ENCODE measurements at regions not wholly inside any gene's neighbourhood (a gene's known extent, or its start where the extent isn't known, plus 50 kb on each side); places are given as distances from the start of the nearest gene placed in this dataset.

DNA sequence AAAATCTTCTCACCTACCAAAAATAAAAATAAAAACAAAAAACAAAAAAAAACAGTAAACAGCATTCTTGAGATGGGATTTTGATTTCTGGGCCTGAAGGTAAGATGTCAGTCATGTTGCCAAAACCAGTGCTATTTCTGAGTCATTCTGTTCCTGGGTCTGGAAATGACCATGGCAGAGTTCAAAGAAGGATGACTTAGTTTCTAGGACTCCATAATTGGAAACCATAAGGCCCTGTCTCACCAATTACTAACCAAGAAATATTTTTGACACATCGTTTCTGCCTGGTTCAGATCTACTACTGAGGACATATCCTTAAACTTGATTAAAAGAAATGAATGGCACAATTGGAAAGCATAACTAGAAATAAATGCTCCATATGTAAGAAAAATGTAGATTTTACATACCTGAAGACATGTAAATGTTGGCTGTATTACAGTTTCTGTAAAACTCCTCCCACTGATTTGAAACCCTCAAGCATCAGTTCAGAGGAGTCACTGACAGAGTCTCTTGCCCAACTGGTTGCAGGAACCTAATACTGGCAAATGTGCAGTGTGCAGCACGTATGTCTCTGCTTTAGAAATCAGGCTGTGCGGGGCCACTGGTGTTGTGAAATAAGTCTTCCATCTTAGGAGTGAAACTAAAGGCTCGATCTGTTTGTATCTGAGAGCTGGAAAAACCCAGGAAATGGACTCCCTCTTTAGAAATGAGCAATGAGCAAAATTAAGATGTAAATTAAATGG lies 84.8 kb upstream of the EGR2 start:
- no peaks in the 10 kb centered on the region for H3K27me3 ChIP-seq (ENCODE audit: control insufficient read depth, insufficient read depth, low read length)
- no peak overlapping the region for H3K4me3 ChIP-seq (ENCODE audit: low read depth, low read length)
- no peak for TF ChIP-seq CTCF (IDR thresholded peaks at IDR 0.05; ENCODE audit: insufficient read depth, low read length, severe bottlenecking)
- no peak for FAIRE-seq
- no peaks in the 10 kb centered on the region for H3K36me3 ChIP-seq (ENCODE audit: control insufficient read depth, insufficient read depth, low read length)
- DNase-seq (ENCODE audit: low read depth), result no peak

DNA sequence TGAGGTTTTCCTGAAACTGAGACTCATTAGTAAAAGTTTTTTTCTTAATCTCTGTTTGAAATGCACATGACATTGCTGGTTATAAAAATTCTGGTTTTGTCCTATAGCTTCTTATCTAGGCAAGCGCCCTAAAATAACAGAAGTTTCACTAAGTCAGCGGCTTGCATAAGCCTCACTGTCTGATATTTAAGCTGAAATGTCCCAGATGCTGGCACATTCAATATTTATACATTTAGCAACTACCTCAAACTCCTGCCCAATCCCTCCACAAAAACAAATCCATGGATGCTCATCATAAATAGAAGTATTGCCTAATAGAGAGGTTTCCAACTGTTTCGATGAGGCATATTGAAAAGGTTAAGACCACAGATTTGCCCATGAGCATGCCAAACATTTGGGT lies 83.1 kb upstream of the EGR2 start:
- no peak for FAIRE-seq
- DNase-seq (ENCODE audit: low read depth), result no peak
- Histone ChIP-seq H3K4me3 (ENCODE audit: low read depth, low read length) (no peak overlapping the region), H3K27me3 (ENCODE audit: control insufficient read depth, insufficient read depth, low read length) (no peaks in the 10 kb centered on the region), H3K36me3 (ENCODE audit: control insufficient read depth, insufficient read depth, low read length) (no peaks in the 10 kb centered on the region)
- TF ChIP-seq CTCF (IDR thresholded peaks at IDR 0.05; ENCODE audit: insufficient read depth, low read length, severe bottlenecking), result no peak

- Histone ChIP-seq H3K36me3 (ENCODE audit: control insufficient read depth, insufficient read depth, low read length) (no peaks in the 10 kb centered on the region), H3K27me3 (ENCODE audit: control insufficient read depth, insufficient read depth, low read length) (no peaks in the 10 kb centered on the region), H3K4me3 (ENCODE audit: low read depth, low read length) (no peak overlapping the region)
- no peak for DNase-seq (ENCODE audit: low read depth)
- no peak for TF ChIP-seq CTCF (IDR thresholded peaks at IDR 0.05; ENCODE audit: insufficient read depth, low read length, severe bottlenecking)
- no peak for FAIRE-seq
These were observed 78.9 kb upstream of the EGR2 start for GRCh38 chr10:62895063-62895462.

GRCh38 chr10:62894156-62894555 lies 78.0 kb upstream of the EGR2 start:
- DNase-seq (ENCODE audit: low read depth) (no peak), FAIRE-seq (no peak)
- no peak for TF ChIP-seq CTCF (IDR thresholded peaks at IDR 0.05; ENCODE audit: insufficient read depth, low read length, severe bottlenecking)
- H3K4me3 ChIP-seq (ENCODE audit: low read depth, low read length), result no peak overlapping the region
- H3K27me3 ChIP-seq (ENCODE audit: control insufficient read depth, insufficient read depth, low read length), result no peaks in the 10 kb centered on the region
- no peaks in the 10 kb centered on the region for H3K36me3 ChIP-seq (ENCODE audit: control insufficient read depth, insufficient read depth, low read length)

DNA sequence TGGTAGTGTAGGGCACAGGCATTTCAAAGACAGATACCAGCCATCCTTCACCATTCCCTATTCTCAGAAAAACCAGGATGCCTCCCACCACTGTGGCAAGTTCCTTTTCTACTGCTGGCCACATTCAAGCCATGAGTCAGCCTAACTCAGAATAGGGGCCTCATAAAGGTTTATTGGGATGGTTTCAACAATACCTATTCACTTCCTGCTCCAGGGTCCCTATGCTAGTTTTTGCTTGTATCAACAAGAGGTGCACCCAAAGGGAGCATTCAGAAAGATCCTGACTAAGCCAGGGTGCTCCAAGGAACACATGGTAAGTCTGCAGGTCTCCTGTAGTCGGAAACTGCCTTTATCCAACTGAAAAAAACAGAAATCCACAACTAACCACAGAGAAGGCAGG lies 76.9 kb upstream of the EGR2 start:
- H3K27me3 ChIP-seq (ENCODE audit: control insufficient read depth, insufficient read depth, low read length), result no peaks in the 10 kb centered on the region
- H3K4me3 ChIP-seq (ENCODE audit: low read depth, low read length), result no peak overlapping the region
- H3K36me3 ChIP-seq (ENCODE audit: control insufficient read depth, insufficient read depth, low read length), result no peaks in the 10 kb centered on the region
- FAIRE-seq, result no peak
- peak; percentile 8 for DNase-seq (ENCODE audit: low read depth)
- TF ChIP-seq CTCF (IDR thresholded peaks at IDR 0.05; ENCODE audit: insufficient read depth, low read length, severe bottlenecking), result no peak

GRCh38 chr10:62890395-62890794 lies 74.2 kb upstream of the EGR2 start:
- H3K4me3 ChIP-seq (ENCODE audit: low read depth, low read length), result no peak overlapping the region

More at GRCh38 chr10:62890395-62890794, 74.2 kb upstream of the EGR2 start:
- peak; percentile 2 for DNase-seq (ENCODE audit: low read depth)
- FAIRE-seq, result no peak
- H3K36me3 ChIP-seq (ENCODE audit: control insufficient read depth, insufficient read depth, low read length), result no peaks in the 10 kb centered on the region
- H3K27me3 ChIP-seq (ENCODE audit: control insufficient read depth, insufficient read depth, low read length), result no peaks in the 10 kb centered on the region
- TF ChIP-seq CTCF (IDR thresholded peaks at IDR 0.05; ENCODE audit: insufficient read depth, low read length, severe bottlenecking), result no peak
